Caco-2 (cell line): ENCODE measurements at regions not wholly inside any gene's neighbourhood (a gene's known extent, or its start where the extent isn't known, plus 50 kb on each side); places are given as distances from the start of the nearest gene placed in this dataset.

Source experiments
- BruUV-seq: library from RNA; stranded (reverse); fragments of 400-500 nt; replicated peaks from 2 replicates; lab custom pipeline; 2021; lab: Mats Ljungman, UMichigan
- CTCF ChIA-PET: fragments of 300-600 bp; sonication (Branson Sonifier 250); formaldehyde crosslinking; loops from one replicate; lab custom pipeline; 2022; ENCODE audit warnings: antibody characterized with exemption; lab: Charles Lee
- POLR2A ChIA-PET: fragments of 300-600 bp; sonication (Branson Sonifier 250); formaldehyde crosslinking; loops from one replicate; lab custom pipeline; 2022; ENCODE audit warnings: antibody characterized with exemption; lab: Charles Lee
- DNase-seq, 2 experiments: peaks; one replicate each; pipeline versions ENCODE4 v3.0.0 to v3.0.0-alpha.2; 2020 to 2022
- H3K27me3 ChIP-seq: replicated peaks from 2 replicates; pipeline ENCODE4 v1.6.0; 2011; ENCODE audit warnings: low read length; ENCODE audit not compliant: control insufficient read depth, insufficient read depth
- H3K36me3 ChIP-seq: 2 replicates; pipeline ENCODE4 v1.5.1; 2011; ENCODE audit warnings: low read length; ENCODE audit not compliant: control insufficient read depth, insufficient read depth
- H3K4me1 ChIP-seq: fragments of 250-450 bp; sonication (Bioruptor Pico); 2 replicates; pipeline ENCODE4 v1.5.1; 2020; ENCODE audit warnings: mild to moderate bottlenecking
- H3K4me3 ChIP-seq: 2 replicates; pipeline ENCODE4 v1.5.1; 2011; ENCODE audit warnings: low read depth, mild to moderate bottlenecking, control low read depth, low read length
- H3K9me3 ChIP-seq: fragments of 250-450 bp; sonication (Bioruptor Pico); 2 replicates; pipeline ENCODE4 v1.5.1; 2020; ENCODE audit warnings: mild to moderate bottlenecking, moderate library complexity
- H3K27ac Mint-ChIP-seq: one replicate; pipeline ENCODE4 v1.8.0; 2022; ENCODE audit warnings: mixed read lengths; ENCODE audit not compliant: unreplicated experiment
- H3K27me3 Mint-ChIP-seq: one replicate; pipeline ENCODE4 v1.8.0; 2022; ENCODE audit warnings: mixed read lengths; ENCODE audit not compliant: insufficient read depth, unreplicated experiment
- H3K36me3 Mint-ChIP-seq: one replicate; pipeline ENCODE4 v1.8.0; 2022; ENCODE audit warnings: mild to moderate bottlenecking, mixed read lengths; ENCODE audit not compliant: insufficient read depth, unreplicated experiment
- H3K4me1 Mint-ChIP-seq: one replicate; pipeline ENCODE4 v1.8.0; 2022; ENCODE audit warnings: low read depth, mixed read lengths; ENCODE audit not compliant: unreplicated experiment
- H3K4me3 Mint-ChIP-seq: one replicate; pipeline ENCODE4 v1.8.0; 2022; ENCODE audit warnings: mild to moderate bottlenecking, moderate library complexity, mixed read lengths; ENCODE audit not compliant: unreplicated experiment
- H3K9me3 Mint-ChIP-seq: one replicate; pipeline ENCODE4 v1.8.0; 2022; ENCODE audit warnings: mixed read lengths; ENCODE audit not compliant: unreplicated experiment
- CTCF ChIP-seq, 2 experiments: fragments of 200-600 bp in 1 of 2; IDR thresholded peaks; 1 replicate in 1 of 2; 2 replicates in 1 of 2; pipeline versions ENCODE4 v1.5.1 to v1.8.0; 2011 to 2022; ENCODE audit warnings: antibody characterized with exemption in 1 of 2, control low read depth in 1 of 2, inconsistent platforms in 1 of 2, low read depth in 1 of 2, low read length in 1 of 2, mild to moderate bottlenecking in 1 of 2, moderate library complexity in 1 of 2; ENCODE audit not compliant: insufficient read depth in 1 of 2, severe bottlenecking in 1 of 2, unreplicated experiment in 1 of 2
- intact Hi-C: fragments of 100-400 bp; cut with micrococcal nuclease; formaldehyde crosslinking; loops from one replicate; pipeline ENCODE4 v1.10.0; 2022; ENCODE audit not compliant: unreplicated experiment

- Mint-ChIP-seq H3K27ac (no peak overlapping the region), H3K4me3 (no peak overlapping the region), H3K9me3 (peaks cover 10% of the 10 kb centered on the region), H3K4me1 (no peaks in the 10 kb centered on the region), H3K27me3 (no peaks in the 10 kb centered on the region), H3K36me3 (no peaks in the 10 kb centered on the region)
- H3K9me3 ChIP-seq = no peaks in the 10 kb centered on the region
- no peaks in the 10 kb centered on the region; the same call in 1 of the 2 replicates for H3K27me3 ChIP-seq
- no TSS peak for BruUV-seq
- no peak for DNase-seq
- intact Hi-C loops = no loop called here
- H3K4me3 ChIP-seq = no peak overlapping the region
- CTCF ChIA-PET = no interaction called here
- no peak for TF ChIP-seq CTCF (IDR thresholded peaks at IDR 0.05; ENCODE audit: insufficient read depth in 1 of 2, low read depth in 1 of 2, low read length in 1 of 2, severe bottlenecking in 1 of 2, unreplicated experiment in 1 of 2)
- no peaks in the 10 kb centered on the region for H3K36me3 ChIP-seq
- POLR2A ChIA-PET = no interaction called here
- H3K4me1 ChIP-seq = no peaks in the 10 kb centered on the region
Measured at GRCh38 chr16:73308771-73309170, 260.8 kb upstream of the ZFHX3 start.

GRCh38 chr16:73306901-73307413 is 259.0 kb upstream of the ZFHX3 start:
- ChIA-PET CTCF (no interaction called here), POLR2A (no interaction called here)
- no TSS peak for BruUV-seq
- Histone ChIP-seq H3K4me1 (no peaks in the 10 kb centered on the region), H3K9me3 (no peaks in the 10 kb centered on the region), H3K27me3 (no peaks in the 10 kb centered on the region; the same call in 1 of the 2 replicates), H3K36me3 (no peaks in the 10 kb centered on the region), H3K4me3 (no peak overlapping the region)
- intact Hi-C loops = no loop called here
- Mint-ChIP-seq H3K4me3 (no peak overlapping the region), H3K4me1 (no peaks in the 10 kb centered on the region), H3K27me3 (no peaks in the 10 kb centered on the region), H3K36me3 (no peaks in the 10 kb centered on the region), H3K9me3 (no peaks in the 10 kb centered on the region), H3K27ac (no peak overlapping the region)
- TF ChIP-seq CTCF (IDR thresholded peaks at IDR 0.05; ENCODE audit: insufficient read depth in 1 of 2, low read depth in 1 of 2, low read length in 1 of 2, severe bottlenecking in 1 of 2, unreplicated experiment in 1 of 2) = no peak
- DNase-seq = no peak

- Mint-ChIP-seq H3K9me3 (no peaks in the 10 kb centered on the region), H3K27me3 (no peaks in the 10 kb centered on the region), H3K36me3 (no peaks in the 10 kb centered on the region), H3K4me3 (no peak overlapping the region), H3K27ac (no peak overlapping the region), H3K4me1 (peaks cover 2% of the 10 kb centered on the region)
- Histone ChIP-seq H3K4me3 (no peak overlapping the region), H3K4me1 (peaks cover 3% of the 10 kb centered on the region; the same call in 1 of the 2 replicates), H3K36me3 (no peaks in the 10 kb centered on the region), H3K27me3 (no peaks in the 10 kb centered on the region; the same call in 1 of the 2 replicates), H3K9me3 (no peaks in the 10 kb centered on the region)
- TF ChIP-seq CTCF (IDR thresholded peaks at IDR 0.05; ENCODE audit: insufficient read depth in 1 of 2, low read depth in 1 of 2, low read length in 1 of 2, severe bottlenecking in 1 of 2, unreplicated experiment in 1 of 2) = no peak
- intact Hi-C loops = no loop called here
- DNase-seq = no peak
- ChIA-PET POLR2A (no interaction called here), CTCF (no interaction called here)
- BruUV-seq = no TSS peak
Measured at GRCh38 chr16:73304008-73304774, 256.3 kb upstream of the ZFHX3 start.
